ENCODE measurements at regions not wholly inside any gene's neighbourhood (a gene's known extent, or its start where the extent isn't known, plus 50 kb on each side); places are given as distances from the start of the nearest gene placed in this dataset.

DNA sequence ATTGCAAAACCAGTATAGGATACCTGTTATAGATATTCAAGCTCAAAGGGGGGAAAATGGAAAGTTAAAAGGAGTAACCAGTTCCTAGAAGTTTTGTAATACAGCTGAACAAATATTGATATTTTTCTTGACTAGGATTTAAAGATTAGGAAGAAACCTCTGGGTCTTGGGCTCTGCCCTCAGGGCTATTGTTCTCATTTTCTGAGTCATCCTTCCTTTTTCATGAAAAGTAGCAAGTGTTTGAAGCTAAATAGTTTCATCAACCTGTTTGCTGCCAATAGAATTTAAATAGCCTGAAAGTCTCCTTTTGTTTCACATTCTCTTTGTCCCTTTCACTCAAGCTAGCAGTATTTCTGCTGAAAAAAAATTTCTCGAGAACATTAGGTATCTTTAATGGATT, 1061.1 kb upstream of the GHITM start:
- TF ChIP-seq, protein P1, sequence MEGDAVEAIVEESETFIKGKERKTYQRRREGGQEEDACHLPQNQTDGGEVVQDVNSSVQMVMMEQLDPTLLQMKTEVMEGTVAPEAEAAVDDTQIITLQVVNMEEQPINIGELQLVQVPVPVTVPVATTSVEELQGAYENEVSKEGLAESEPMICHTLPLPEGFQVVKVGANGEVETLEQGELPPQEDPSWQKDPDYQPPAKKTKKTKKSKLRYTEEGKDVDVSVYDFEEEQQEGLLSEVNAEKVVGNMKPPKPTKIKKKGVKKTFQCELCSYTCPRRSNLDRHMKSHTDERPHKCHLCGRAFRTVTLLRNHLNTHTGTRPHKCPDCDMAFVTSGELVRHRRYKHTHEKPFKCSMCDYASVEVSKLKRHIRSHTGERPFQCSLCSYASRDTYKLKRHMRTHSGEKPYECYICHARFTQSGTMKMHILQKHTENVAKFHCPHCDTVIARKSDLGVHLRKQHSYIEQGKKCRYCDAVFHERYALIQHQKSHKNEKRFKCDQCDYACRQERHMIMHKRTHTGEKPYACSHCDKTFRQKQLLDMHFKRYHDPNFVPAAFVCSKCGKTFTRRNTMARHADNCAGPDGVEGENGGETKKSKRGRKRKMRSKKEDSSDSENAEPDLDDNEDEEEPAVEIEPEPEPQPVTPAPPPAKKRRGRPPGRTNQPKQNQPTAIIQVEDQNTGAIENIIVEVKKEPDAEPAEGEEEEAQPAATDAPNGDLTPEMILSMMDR (conservative IDR thresholded peaks at IDR 0.05; ENCODE audit: low read length): no peak
- no peak for TF ChIP-seq EZH2phosphoT487 (IDR thresholded peaks at IDR 0.05; ENCODE audit: borderline replicate concordance)

Measured in Loucy (cell line).